GM19239 (cell line): ENCODE measurements at regions not wholly inside any gene's neighbourhood (a gene's known extent, or its start where the extent isn't known, plus 50 kb on each side); places are given as distances from the start of the nearest gene placed in this dataset.

Source experiments
- DNase-seq: peaks from one replicate; pipeline ENCODE4 v3.0.0; 2011; ENCODE audit warnings: low spot score; ENCODE audit not compliant: insufficient read length
- FAIRE-seq: peaks from 2 replicates; lab custom pipeline; 2011; peaks lifted over from hg19 to GRCh38; lab: Jason Lieb, UNC

- DNase-seq (no peak), FAIRE-seq (no peak)
Measured at GRCh38 chr2:238667639-238668038, 180.2 kb upstream of the TWIST2 start.

GRCh38 chr2:238668426-238668825, 179.5 kb upstream of the TWIST2 start:
- DNase-seq (no peak), FAIRE-seq (no peak)

GRCh38 chr2:238669046-238669445, 178.8 kb upstream of the TWIST2 start:
- FAIRE-seq (no peak), DNase-seq (no peak)

GRCh38 chr2:238669581-238670080, 178.3 kb upstream of the TWIST2 start:
- FAIRE-seq: no peak
- DNase-seq: no peak

GRCh38 chr2:238670111-238670585, 177.7 kb upstream of the TWIST2 start:
- DNase-seq: no peak
- no peak for FAIRE-seq

- DNase-seq (no peak), FAIRE-seq (no peak)
Measured at GRCh38 chr2:238682536-238682935, 165.3 kb upstream of the TWIST2 start.

- FAIRE-seq: no peak
- DNase-seq: no peak
Measured at GRCh38 chr2:238684362-238685326, 163.2 kb upstream of the TWIST2 start.

GRCh38 chr2:238685327-238685709, 162.6 kb upstream of the TWIST2 start:
- DNase-seq (no peak), FAIRE-seq (no peak)

- no peak for DNase-seq
- no peak for FAIRE-seq
Measured at GRCh38 chr2:238685713-238686112, 162.2 kb upstream of the TWIST2 start.

GRCh38 chr2:238686223-238686622, 161.7 kb upstream of the TWIST2 start:
- DNase-seq: no peak
- no peak for FAIRE-seq

GRCh38 chr2:238688193-238689153, 159.4 kb upstream of the TWIST2 start:
- FAIRE-seq: no peak
- no peak for DNase-seq

GRCh38 chr2:238689331-238689730, 158.6 kb upstream of the TWIST2 start:
- DNase-seq: no peak
- no peak for FAIRE-seq

- DNase-seq (no peak), FAIRE-seq (no peak)
Measured at GRCh38 chr2:238689871-238690389, 158.0 kb upstream of the TWIST2 start.

- FAIRE-seq: no peak
- DNase-seq: no peak
Measured at GRCh38 chr2:238690511-238690910, 157.4 kb upstream of the TWIST2 start.

- FAIRE-seq (no peak), DNase-seq (no peak)
Measured at GRCh38 chr2:238691596-238692491, 156.0 kb upstream of the TWIST2 start.

- DNase-seq (no peak), FAIRE-seq (no peak)
Measured at GRCh38 chr2:238692562-238692961, 155.3 kb upstream of the TWIST2 start.

GRCh38 chr2:238693337-238694093, 154.4 kb upstream of the TWIST2 start:
- no peak for DNase-seq
- no peak for FAIRE-seq

- DNase-seq (no peak), FAIRE-seq (no peak)
Measured at GRCh38 chr2:238694136-238694755, 153.6 kb upstream of the TWIST2 start.
